ENCODE measurements at regions not wholly inside any gene's neighbourhood (a gene's known extent, or its start where the extent isn't known, plus 50 kb on each side); places are given as distances from the start of the nearest gene placed in this dataset.

DNA sequence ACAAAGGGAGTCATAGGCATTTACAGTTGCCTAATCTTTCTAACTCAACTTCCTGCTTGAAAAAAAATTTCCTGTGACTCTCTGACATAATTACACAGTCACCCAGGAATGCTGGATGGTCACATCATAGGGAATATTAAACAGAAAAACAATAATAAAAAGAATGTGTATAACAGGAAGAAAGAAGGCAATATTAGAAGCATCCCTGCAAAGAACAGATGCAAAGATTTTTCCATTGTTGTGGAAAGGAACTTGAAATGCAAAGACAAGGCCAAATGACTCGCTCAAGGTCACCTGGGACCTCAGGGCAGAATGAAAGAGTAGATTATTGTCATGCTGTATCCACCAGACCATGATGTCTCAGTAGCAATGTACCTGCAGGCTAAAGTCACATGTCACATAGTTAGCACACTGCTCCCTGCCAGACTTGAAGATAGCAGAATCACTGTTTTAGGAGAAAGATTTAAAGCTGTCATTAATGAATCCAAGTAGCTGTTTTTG, 184.3 kb downstream of the CYYR1 start:
- no peaks in the 10 kb centered on the region for H3K4me1 ChIP-seq (ENCODE audit: low read depth, poor library complexity, severe bottlenecking)
- no peak overlapping the region for H3K4me2 ChIP-seq
- TF ChIP-seq, protein P1, sequence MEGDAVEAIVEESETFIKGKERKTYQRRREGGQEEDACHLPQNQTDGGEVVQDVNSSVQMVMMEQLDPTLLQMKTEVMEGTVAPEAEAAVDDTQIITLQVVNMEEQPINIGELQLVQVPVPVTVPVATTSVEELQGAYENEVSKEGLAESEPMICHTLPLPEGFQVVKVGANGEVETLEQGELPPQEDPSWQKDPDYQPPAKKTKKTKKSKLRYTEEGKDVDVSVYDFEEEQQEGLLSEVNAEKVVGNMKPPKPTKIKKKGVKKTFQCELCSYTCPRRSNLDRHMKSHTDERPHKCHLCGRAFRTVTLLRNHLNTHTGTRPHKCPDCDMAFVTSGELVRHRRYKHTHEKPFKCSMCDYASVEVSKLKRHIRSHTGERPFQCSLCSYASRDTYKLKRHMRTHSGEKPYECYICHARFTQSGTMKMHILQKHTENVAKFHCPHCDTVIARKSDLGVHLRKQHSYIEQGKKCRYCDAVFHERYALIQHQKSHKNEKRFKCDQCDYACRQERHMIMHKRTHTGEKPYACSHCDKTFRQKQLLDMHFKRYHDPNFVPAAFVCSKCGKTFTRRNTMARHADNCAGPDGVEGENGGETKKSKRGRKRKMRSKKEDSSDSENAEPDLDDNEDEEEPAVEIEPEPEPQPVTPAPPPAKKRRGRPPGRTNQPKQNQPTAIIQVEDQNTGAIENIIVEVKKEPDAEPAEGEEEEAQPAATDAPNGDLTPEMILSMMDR (conservative IDR thresholded peaks at IDR 0.05; ENCODE audit: low read depth, low read length): no peak
- no peak overlapping the region for H2AFZ ChIP-seq (ENCODE audit: low read depth)
- no peak overlapping the region for H3K9ac ChIP-seq
- H3K36me3 ChIP-seq (ENCODE audit: insufficient read depth): no peaks in the 10 kb centered on the region
- no peak overlapping the region for H3K27ac ChIP-seq
- H4K20me1 ChIP-seq (ENCODE audit: insufficient read depth): no peaks in the 10 kb centered on the region
- H3K27me3 ChIP-seq (ENCODE audit: insufficient read depth, low read depth): no peaks in the 10 kb centered on the region
- H3K4me3 ChIP-seq (IDR thresholded peaks at IDR 0.05; ENCODE audit: insufficient read depth, low read depth, low read length): no peak overlapping the region
- no peaks in the 10 kb centered on the region for H3K79me2 ChIP-seq (ENCODE audit: insufficient read depth, low read depth)

DNA sequence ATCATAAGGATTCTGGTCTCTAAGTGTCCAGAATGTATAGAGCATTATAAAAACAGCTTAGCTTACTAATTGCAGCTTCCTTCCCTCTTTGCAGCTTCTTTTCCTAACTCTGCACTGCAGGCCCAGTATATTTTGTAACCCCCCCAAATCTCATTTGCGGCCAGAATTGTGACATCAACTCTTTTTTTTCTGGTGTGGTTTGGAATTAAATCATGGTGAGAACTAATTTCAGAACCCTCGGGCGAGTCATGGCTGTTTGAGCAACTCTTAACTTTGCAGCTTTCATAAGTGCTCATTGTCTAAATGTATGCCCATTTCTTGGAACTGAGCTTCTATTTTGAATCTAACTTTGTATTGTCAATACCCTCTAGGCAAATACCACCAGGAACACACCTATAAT, 187.4 kb downstream of the CYYR1 start:
- H4K20me1 ChIP-seq (ENCODE audit: insufficient read depth): no peaks in the 10 kb centered on the region
- TF ChIP-seq, protein P1 (conservative IDR thresholded peaks at IDR 0.05; ENCODE audit: low read depth, low read length): no peak

DNA sequence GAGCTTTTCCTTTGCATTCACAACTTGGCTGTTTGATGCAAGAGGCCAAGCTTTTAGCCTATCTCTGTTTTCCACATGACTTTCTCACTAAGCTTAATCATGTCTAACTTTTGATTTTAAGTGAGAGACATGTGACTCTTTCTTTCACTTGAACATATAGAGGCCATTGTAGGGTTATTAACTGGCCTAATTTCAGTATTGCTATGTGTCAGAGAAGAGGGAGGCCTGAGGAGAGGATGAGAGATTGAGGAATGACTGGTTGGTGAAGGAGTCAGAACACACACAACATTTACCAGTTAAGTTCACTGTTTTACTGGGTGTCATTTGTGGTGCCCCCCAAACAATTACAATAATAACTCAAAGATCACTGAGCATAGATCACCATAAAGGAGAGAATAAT, 193.5 kb downstream of the CYYR1 start:
- Histone ChIP-seq H3K27me3 (ENCODE audit: insufficient read depth, low read depth) (no peaks in the 10 kb centered on the region), H3K36me3 (ENCODE audit: insufficient read depth) (no peaks in the 10 kb centered on the region), H3K4me1 (ENCODE audit: low read depth, poor library complexity, severe bottlenecking) (no peaks in the 10 kb centered on the region), H3K4me3 (IDR thresholded peaks at IDR 0.05; ENCODE audit: insufficient read depth, low read depth, low read length) (no peak overlapping the region), H3K4me2 (no peak overlapping the region), H3K9ac (no peak overlapping the region), H3K27ac (no peak overlapping the region), H2AFZ (ENCODE audit: low read depth) (no peak overlapping the region), H4K20me1 (ENCODE audit: insufficient read depth) (no peaks in the 10 kb centered on the region), H3K79me2 (ENCODE audit: insufficient read depth, low read depth) (no peaks in the 10 kb centered on the region)
- TF ChIP-seq, protein P1 (conservative IDR thresholded peaks at IDR 0.05; ENCODE audit: low read depth, low read length): no peak

More for the DNA sequence above, 187.4 kb downstream of the CYYR1 start:
- no peaks in the 10 kb centered on the region for H3K27me3 ChIP-seq (ENCODE audit: insufficient read depth, low read depth)
- H3K36me3 ChIP-seq (ENCODE audit: insufficient read depth): no peaks in the 10 kb centered on the region
- H3K4me3 ChIP-seq (IDR thresholded peaks at IDR 0.05; ENCODE audit: insufficient read depth, low read depth, low read length): no peak overlapping the region
- no peak overlapping the region for H3K9ac ChIP-seq
- H3K4me2 ChIP-seq: no peak overlapping the region
- no peaks in the 10 kb centered on the region for H3K79me2 ChIP-seq (ENCODE audit: insufficient read depth, low read depth)
- H2AFZ ChIP-seq (ENCODE audit: low read depth): no peak overlapping the region
- no peaks in the 10 kb centered on the region for H3K4me1 ChIP-seq (ENCODE audit: low read depth, poor library complexity, severe bottlenecking)
- H3K27ac ChIP-seq: no peak overlapping the region

DNA sequence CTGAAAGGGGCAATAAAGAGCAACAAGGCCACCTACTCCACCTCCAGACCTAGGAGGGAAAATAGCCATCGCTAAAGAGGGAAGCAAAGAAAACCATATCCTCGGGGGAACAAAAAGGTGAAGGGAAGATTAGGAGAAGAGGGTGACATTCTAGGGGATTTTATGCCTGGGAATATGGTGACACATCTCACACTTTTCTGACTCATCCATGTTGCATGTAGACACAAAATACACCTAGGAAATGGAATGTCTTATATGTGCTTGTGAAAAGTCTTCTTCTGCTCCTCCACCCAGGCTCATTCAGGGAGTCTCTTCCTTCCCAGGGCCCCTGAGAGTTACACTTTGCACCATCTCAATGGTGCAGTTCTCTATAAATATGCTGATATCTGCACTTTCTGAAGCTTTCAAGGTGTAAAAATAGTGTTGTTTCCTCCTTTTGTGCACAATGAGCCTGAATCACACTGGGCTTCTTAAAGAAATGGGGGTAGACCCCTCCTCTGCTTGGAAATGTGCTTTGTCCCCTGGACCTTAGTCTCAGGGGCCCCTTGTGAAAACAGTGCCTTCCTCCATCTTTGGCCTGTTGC, 195.9 kb downstream of the CYYR1 start:
- no peak overlapping the region for H3K9ac ChIP-seq
- H3K4me1 ChIP-seq (ENCODE audit: low read depth, poor library complexity, severe bottlenecking): no peaks in the 10 kb centered on the region
- no peaks in the 10 kb centered on the region for H4K20me1 ChIP-seq (ENCODE audit: insufficient read depth)
- H3K79me2 ChIP-seq (ENCODE audit: insufficient read depth, low read depth): no peaks in the 10 kb centered on the region
- no peak overlapping the region; the same call in 1 of the 2 replicates for H3K4me2 ChIP-seq
- TF ChIP-seq, protein P1 (conservative IDR thresholded peaks at IDR 0.05; ENCODE audit: low read depth, low read length): no peak
- no peak overlapping the region for H2AFZ ChIP-seq (ENCODE audit: low read depth)
- no peaks in the 10 kb centered on the region for H3K27me3 ChIP-seq (ENCODE audit: insufficient read depth, low read depth)
- no peak overlapping the region for H3K27ac ChIP-seq
- no peaks in the 10 kb centered on the region for H3K36me3 ChIP-seq (ENCODE audit: insufficient read depth)
- no peak overlapping the region for H3K4me3 ChIP-seq (IDR thresholded peaks at IDR 0.05; ENCODE audit: insufficient read depth, low read depth, low read length)

Data from KMS-11 (cell line).